GM23248 (cell line): ENCODE measurements at regions not wholly inside any gene's neighbourhood (a gene's known extent, or its start where the extent isn't known, plus 50 kb on each side); places are given as distances from the start of the nearest gene placed in this dataset.

Experiments
- EZH2 ChIP-seq: fragments of 200-600 bp; sonication (generic); IDR thresholded peaks from 2 replicates; pipeline ENCODE4 v1.6.1; 2018; ENCODE audit warnings: antibody characterized with exemption, mild to moderate bottlenecking; ENCODE audit not compliant: insufficient read depth, poor library complexity, severe bottlenecking
- EZH2phosphoT487 ChIP-seq: fragments of 200-600 bp; sonication (generic); IDR thresholded peaks from 2 replicates; pipeline ENCODE4 v1.6.1; 2018; ENCODE audit warnings: antibody characterized with exemption, moderate library complexity, mild to moderate bottlenecking, low read depth; ENCODE audit not compliant: insufficient read depth

GRCh38 chr5:2239201-2239910, 356.6 kb upstream of the IRX4 start:
- TF ChIP-seq EZH2 (no peak), EZH2phosphoT487 (no peak)
